ENCODE measurements at regions not wholly inside any gene's neighbourhood (a gene's known extent, or its start where the extent isn't known, plus 50 kb on each side); places are given as distances from the start of the nearest gene placed in this dataset.
"Not testable (repeated sequence)": the region's sequence is repeated elsewhere in the genome, so short reads cannot be mapped to it uniquely, and the experiment has no call there.

DNA sequence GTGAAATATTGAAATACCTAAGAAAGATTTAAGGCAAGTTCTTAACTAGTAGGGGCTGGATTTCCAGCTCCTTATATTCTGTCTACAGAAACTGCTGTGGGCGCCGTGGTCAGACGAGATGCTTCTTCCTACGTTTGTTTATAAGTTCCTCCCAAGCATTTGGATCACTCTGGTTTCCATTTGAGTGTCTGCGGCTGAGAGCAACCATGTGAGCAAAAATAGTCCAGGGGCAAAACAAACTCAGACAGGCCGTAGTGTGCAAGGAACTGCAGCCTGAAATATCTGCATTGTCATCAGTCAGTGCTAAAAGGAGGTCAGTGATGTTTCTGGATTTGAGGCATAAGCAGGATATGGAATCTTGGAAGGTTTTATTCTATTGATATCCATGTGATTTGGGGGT lies 485.9 kb upstream of the JAG1 start:
- Mint-ChIP-seq H3K4me1 (ENCODE audit: low read depth) (no peaks in the 10 kb centered on the region), H3K36me3 (ENCODE audit: insufficient read depth in 2 of 2) (no peaks in the 10 kb centered on the region), H3K27ac (no peak overlapping the region), H3K9me3 (peaks cover 3 to 5% of the 10 kb centered on the region in 2 donors), H3K27me3 (ENCODE audit: low read depth) (no peaks in the 10 kb centered on the region), H3K4me3 (no peak overlapping the region)
- DNase-seq, result no peak
- ATAC-seq (replicated peaks in 1 of 2), result no peak

DNA sequence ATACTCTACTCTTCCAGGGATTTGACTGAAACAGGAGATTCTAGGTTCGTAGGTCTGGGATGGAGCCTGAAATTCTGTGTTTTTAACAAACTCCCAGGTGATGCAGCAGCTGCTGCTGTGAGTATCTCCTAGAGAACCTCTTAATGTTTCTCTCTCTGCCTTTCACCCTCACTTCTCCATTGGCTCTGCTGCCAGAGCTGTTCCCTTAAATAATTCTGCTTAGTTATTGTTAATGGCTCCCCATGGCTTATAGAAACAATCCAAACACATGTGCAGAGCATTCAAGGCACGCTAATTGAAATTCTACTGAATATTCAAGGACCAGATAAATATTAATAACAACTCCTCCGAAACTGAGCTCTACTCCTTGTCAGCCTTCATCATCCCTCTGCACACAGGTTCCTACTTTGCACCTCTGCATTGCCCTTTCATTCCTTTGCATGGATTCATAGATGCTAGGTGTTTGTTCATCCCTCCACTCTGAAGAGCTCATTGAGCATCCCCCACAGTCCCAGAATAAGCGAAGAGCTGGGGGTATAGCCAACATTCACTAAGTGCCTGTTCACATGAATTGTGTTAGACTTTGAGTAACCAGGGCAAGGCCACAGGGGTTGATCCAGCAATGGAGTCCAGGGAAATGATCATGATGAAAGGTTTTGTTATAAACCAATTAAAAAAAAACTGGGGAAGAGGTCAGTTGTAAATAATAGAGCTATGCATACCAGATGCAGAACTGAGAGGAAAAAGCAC lies 488.4 kb upstream of the JAG1 start:
- H3K9me3 Mint-ChIP-seq, result peaks cover 3 to 5% of the 10 kb centered on the region in 2 donors
- H3K4me3 Mint-ChIP-seq, result no peak overlapping the region
- H3K36me3 Mint-ChIP-seq (ENCODE audit: insufficient read depth in 2 of 2), result no peaks in the 10 kb centered on the region
- DNase-seq (no peak), ATAC-seq (replicated peaks in 1 of 2) (no peak)
- no peak overlapping the region for H3K27ac Mint-ChIP-seq
- H3K27me3 Mint-ChIP-seq (ENCODE audit: low read depth), result no peaks in the 10 kb centered on the region
- H3K4me1 Mint-ChIP-seq (ENCODE audit: low read depth), result no peaks in the 10 kb centered on the region

DNA sequence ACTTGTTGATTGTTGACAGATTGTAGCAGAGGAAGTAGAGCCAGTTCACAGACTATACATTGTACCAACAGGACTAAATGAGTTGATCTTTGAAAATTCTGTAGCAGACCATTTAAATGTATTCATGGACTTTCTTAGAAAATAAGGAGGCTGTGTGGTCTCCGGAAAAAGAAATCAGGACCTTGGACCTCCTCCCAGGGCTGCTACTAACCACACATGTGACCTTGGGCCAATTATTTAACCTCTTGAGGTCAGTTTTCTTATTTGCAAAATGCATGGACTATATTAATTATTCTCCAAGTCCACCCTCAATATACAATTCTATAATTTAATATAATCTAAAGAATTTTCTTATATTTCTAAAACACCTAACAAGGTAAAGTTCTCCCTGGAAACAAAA lies 492.0 kb upstream of the JAG1 start:
- Mint-ChIP-seq H3K9me3 (peaks cover 0 to 8% of the 10 kb centered on the region in 2 donors), H3K36me3 (ENCODE audit: insufficient read depth in 2 of 2) (no peaks in the 10 kb centered on the region), H3K4me3 (no peak overlapping the region), H3K27me3 (ENCODE audit: low read depth) (no peaks in the 10 kb centered on the region), H3K4me1 (ENCODE audit: low read depth) (no peaks in the 10 kb centered on the region), H3K27ac (no peak overlapping the region)
- ATAC-seq (replicated peaks in 1 of 2) (no peak), DNase-seq (no peak)

DNA sequence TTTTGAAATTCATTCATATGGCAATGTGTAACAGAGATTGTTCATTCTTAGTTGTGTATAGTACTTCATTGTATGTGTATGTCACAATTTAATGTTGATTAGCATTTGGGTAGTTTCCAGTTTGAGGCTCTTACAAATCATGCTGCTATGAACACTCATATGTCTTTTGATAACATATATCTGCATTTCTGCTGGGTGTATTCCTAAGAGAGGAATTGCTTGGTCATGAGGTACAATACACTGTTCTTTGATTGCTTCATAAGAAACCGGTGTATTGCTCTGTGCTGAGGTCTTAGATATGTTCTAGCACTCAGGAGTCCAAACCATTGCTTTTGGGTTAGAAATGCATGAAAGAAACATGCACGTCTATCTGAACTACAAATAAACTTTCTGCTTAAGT lies 492.9 kb upstream of the JAG1 start:
- Mint-ChIP-seq H3K27me3 (ENCODE audit: low read depth) (no peaks in the 10 kb centered on the region), H3K4me3 (no peak overlapping the region), H3K4me1 (ENCODE audit: low read depth) (no peaks in the 10 kb centered on the region), H3K9me3 (peaks cover 0 to 10% of the 10 kb centered on the region in 2 donors), H3K36me3 (ENCODE audit: insufficient read depth in 2 of 2) (no peaks in the 10 kb centered on the region), H3K27ac (no peak overlapping the region)
- DNase-seq, result no peak
- no peak for ATAC-seq (replicated peaks in 1 of 2)

DNA sequence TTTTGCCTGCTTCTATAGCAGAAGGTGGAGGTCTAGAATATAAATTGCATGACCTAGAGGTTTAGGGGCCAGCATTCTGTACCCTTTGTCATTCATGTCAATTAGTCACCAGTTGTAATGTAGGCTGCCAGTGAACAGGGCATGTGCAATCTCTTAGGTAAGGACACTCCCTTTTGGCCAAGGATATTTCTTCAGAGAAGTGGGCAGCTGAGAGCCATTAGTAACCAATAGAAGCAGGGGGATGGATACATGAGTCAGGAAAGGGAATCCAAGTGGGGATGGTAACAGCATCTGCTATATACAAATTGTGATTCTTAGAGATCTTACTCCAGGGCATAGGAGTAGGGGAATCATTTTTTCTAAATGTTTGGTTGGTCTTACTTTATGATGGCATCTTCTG lies 494.2 kb upstream of the JAG1 start:
- H3K27me3 Mint-ChIP-seq (ENCODE audit: low read depth), result no peaks in the 10 kb centered on the region
- H3K4me3 Mint-ChIP-seq, result no peak overlapping the region
- H3K27ac Mint-ChIP-seq, result no peak overlapping the region
- no peaks in the 10 kb centered on the region for H3K36me3 Mint-ChIP-seq (ENCODE audit: insufficient read depth in 2 of 2)
- peaks cover 0 to 10% of the 10 kb centered on the region in 2 donors for H3K9me3 Mint-ChIP-seq
- no peak for DNase-seq
- no peaks in the 10 kb centered on the region for H3K4me1 Mint-ChIP-seq (ENCODE audit: low read depth)
- ATAC-seq (replicated peaks in 1 of 2), result no peak

DNA sequence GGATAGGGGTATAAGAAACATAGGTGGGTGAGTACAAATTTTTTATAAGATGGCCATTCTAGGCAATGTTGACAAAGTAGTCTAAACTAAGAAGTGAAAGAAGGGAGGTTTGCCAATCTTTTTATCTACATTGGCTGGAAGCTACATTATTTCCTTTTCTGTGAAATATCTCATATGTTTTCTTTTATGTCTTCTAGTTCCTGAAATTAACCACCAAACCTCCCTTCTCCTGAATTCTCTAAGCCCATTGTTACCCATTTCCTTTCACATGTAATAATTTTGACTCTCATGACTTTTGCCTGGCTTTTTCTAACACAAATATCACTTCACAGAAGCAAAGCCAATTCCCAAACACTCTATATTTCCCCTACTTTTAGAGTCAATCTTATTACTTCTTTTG lies 496.2 kb upstream of the JAG1 start:
- ATAC-seq (replicated peaks in 1 of 2) (no peak), DNase-seq (no peak)
- Mint-ChIP-seq H3K9me3 (peaks cover 0 to 7% of the 10 kb centered on the region in 2 donors), H3K27me3 (ENCODE audit: low read depth) (no peaks in the 10 kb centered on the region), H3K4me3 (no peak overlapping the region), H3K36me3 (ENCODE audit: insufficient read depth in 2 of 2) (no peaks in the 10 kb centered on the region), H3K4me1 (ENCODE audit: low read depth) (no peaks in the 10 kb centered on the region), H3K27ac (no peak overlapping the region)

DNA sequence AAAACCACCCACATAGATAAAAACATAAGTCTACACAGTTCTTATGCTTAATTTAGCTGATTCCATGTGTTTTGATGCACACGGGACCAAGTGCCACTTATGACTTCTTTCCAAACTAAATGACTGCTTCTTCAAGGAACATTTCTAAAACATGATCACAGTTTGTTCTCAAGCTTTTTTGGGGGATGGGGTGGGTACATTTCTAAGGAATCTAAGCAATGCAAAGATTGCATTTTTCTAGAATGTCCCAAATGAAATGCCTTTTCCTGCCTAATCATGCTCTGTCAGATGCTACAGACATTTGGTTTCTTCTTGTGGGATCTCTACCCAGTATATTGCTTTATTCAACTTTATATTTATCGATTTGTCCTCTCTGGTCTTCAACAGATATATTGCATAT lies 496.8 kb upstream of the JAG1 start:
- no peak for ATAC-seq (replicated peaks in 1 of 2)
- no peaks in the 10 kb centered on the region for H3K27me3 Mint-ChIP-seq (ENCODE audit: low read depth)

DNA sequence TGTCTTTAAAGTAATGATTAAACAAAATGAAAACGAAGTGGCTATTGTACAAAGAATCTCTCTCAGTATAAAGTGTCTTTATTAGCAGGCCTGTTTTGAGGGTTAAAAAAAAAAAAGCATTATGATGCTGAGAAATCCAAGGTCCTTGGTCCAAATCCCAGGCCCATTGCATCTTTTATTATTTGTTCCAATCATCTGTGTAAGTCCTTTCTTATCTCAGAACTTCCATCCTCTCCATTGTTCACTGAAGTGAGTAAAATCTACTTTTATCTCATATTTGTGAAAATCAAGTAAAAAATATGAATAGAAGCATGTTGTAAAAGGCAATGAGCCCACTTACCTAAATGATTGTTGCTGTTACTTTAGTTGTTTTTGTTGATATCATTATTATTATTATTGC lies 499.1 kb upstream of the JAG1 start:
- no peak overlapping the region for H3K4me3 Mint-ChIP-seq
- no peak for DNase-seq
- H3K4me1 Mint-ChIP-seq (ENCODE audit: low read depth), result no peaks in the 10 kb centered on the region
- H3K9me3 Mint-ChIP-seq, result peaks cover under 1 to 5% of the 10 kb centered on the region in 2 donors
- H3K27me3 Mint-ChIP-seq (ENCODE audit: low read depth), result no peaks in the 10 kb centered on the region
- H3K36me3 Mint-ChIP-seq (ENCODE audit: insufficient read depth in 2 of 2), result no peaks in the 10 kb centered on the region
- ATAC-seq (replicated peaks in 1 of 2), result no peak
- H3K27ac Mint-ChIP-seq, result no peak overlapping the region

More for the DNA sequence above, 496.8 kb upstream of the JAG1 start:
- Mint-ChIP-seq H3K36me3 (ENCODE audit: insufficient read depth in 2 of 2) (no peaks in the 10 kb centered on the region), H3K4me3 (no peak overlapping the region), H3K9me3 (peaks cover 0 to 7% of the 10 kb centered on the region in 2 donors), H3K4me1 (ENCODE audit: low read depth) (no peaks in the 10 kb centered on the region), H3K27ac (no peak overlapping the region)
- no peak for DNase-seq

DNA sequence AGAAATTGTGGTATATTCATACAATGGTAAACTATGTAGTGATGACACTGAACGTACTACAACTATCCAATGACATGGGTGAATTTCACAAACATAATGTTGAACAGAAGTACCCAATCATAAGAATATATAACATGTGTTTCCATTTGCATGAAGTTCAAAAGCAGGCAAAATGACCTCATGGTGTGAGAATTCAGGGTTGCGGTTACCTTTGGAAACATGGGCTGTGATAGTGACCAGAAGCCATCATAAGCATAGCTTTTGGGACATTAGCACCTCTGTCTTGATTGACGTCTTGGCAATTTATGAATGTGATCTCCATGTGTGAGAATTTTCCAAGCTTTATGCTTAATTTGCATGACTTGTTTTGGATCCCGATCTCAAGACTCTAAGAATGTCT lies 500.1 kb upstream of the JAG1 start:
- Mint-ChIP-seq H3K9me3 (peaks cover 2 to 5% of the 10 kb centered on the region in 2 donors), H3K27me3 (ENCODE audit: low read depth) (no peaks in the 10 kb centered on the region), H3K4me3 (no peak overlapping the region), H3K27ac (no peak overlapping the region), H3K4me1 (ENCODE audit: low read depth) (no peaks in the 10 kb centered on the region), H3K36me3 (ENCODE audit: insufficient read depth in 2 of 2) (no peaks in the 10 kb centered on the region)
- no peak for DNase-seq
- no peak for ATAC-seq (replicated peaks in 1 of 2)

DNA sequence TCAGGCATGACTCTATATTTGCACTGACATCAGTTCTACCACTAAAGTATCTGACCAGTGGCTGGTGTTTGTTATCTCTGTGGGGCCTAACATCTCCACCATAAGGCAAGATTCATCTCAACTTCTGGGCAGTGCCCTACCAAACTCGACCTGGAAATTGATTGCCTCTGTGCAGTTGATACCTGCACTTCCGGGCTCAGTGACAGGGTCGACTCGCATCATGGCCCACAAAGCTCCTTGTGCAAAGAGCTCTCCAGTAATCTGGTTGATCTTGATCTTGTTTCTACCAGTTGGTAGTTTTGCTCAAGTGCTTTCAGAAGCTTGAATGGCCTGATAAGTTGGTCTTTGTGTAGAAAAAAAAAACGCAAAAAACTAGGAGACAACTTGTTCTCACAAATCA lies 501.1 kb upstream of the JAG1 start:
- ATAC-seq (replicated peaks in 1 of 2) (no peak), DNase-seq (no peak)
- Mint-ChIP-seq H3K36me3 (ENCODE audit: insufficient read depth in 2 of 2) (no peaks in the 10 kb centered on the region), H3K9me3 (peaks cover 2 to 7% of the 10 kb centered on the region in 2 donors), H3K4me1 (ENCODE audit: low read depth) (no peaks in the 10 kb centered on the region), H3K27me3 (ENCODE audit: low read depth) (no peaks in the 10 kb centered on the region), H3K27ac (no peak overlapping the region), H3K4me3 (no peak overlapping the region)

DNA sequence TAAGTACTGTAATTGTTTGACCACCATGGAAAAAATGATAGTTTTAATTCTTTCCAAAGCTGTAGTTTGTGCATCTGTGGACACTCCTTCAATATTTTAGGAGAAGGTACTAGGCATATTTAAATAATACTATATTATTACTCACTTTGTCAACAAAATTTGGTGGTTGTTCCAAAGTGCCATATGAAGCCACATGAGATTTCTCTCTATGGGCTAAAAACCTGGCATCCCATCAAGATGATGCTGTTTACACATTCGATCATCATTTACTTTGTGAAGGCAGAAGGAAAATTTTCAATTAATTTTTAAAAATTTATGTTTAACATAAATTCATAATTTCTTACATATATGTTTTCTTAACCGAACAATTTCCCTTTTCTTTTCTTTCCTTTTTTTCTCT lies 502.6 kb upstream of the JAG1 start:
- no peaks in the 10 kb centered on the region for H3K27me3 Mint-ChIP-seq (ENCODE audit: low read depth)
- ATAC-seq (replicated peaks in 1 of 2), result no peak
- H3K36me3 Mint-ChIP-seq (ENCODE audit: insufficient read depth in 2 of 2), result no peaks in the 10 kb centered on the region
- no peak for DNase-seq
- H3K27ac Mint-ChIP-seq, result no peak overlapping the region
- peaks cover 2% of the 10 kb centered on the region in 2 donors for H3K9me3 Mint-ChIP-seq
- H3K4me3 Mint-ChIP-seq, result no peak overlapping the region
- no peaks in the 10 kb centered on the region for H3K4me1 Mint-ChIP-seq (ENCODE audit: low read depth)

DNA sequence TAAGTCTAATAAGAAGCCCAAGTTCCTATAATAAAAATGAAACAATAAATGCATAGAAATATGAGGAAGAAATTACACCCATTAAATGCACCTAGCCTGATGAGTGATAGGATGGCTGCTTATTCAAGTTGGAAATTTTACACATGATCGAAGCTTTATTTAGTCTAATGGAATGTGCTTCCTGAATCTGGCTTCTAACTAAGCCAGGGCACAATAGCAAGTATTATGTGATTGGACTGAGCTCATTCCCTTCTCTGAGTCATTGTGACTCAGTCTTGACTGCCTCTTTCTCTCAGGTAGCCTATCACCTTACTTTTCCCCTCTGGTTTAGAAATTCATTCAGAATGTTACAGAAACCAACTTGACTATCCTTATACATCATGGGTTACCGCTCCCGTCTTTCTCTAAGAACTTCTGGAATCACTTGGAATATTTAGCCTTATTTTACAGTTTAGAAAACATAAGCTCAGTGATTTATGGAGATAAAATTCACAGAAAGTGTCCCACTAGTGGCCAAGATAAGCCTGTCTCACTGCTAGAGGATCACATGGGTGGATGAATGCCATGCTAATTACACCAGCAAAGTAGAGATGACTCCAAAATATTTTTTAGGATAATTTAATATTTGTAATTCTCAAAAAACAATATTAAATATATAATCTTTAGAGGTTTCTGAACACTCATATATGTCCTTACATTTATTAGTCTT lies 505.3 kb upstream of the JAG1 start:
- Mint-ChIP-seq H3K27ac (no peak overlapping the region), H3K27me3 (ENCODE audit: low read depth) (no peaks in the 10 kb centered on the region), H3K9me3 (peaks cover 2% of the 10 kb centered on the region in 2 donors), H3K36me3 (ENCODE audit: insufficient read depth in 2 of 2) (no peaks in the 10 kb centered on the region), H3K4me1 (ENCODE audit: low read depth) (no peaks in the 10 kb centered on the region), H3K4me3 (no peak overlapping the region)
- ATAC-seq (replicated peaks in 1 of 2) (no peak), DNase-seq (no peak)

DNA sequence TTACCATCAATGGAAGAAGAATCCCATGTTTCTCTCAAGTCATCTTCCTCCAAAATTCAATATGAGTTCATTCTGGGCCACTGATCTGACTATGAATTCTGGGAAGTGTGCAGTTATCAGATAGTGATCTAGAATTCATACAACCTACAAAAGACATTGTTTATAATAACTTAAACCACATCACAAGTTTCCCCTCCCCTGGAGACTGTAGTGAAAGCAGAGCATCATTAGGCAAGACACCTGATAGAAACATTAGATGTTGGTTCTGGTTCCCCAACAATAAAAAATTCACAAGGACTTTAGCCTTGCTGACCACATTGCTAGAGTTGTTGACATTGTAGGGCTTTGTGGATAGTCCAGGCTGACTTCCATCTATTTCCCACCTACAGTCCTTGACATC lies 506.4 kb upstream of the JAG1 start:
- H3K27me3 Mint-ChIP-seq (ENCODE audit: low read depth), result no peaks in the 10 kb centered on the region
- no peak overlapping the region for H3K27ac Mint-ChIP-seq
- no peak overlapping the region for H3K4me3 Mint-ChIP-seq
- ATAC-seq (replicated peaks in 1 of 2) (no peak), DNase-seq (no peak)
- no peaks in the 10 kb centered on the region for H3K36me3 Mint-ChIP-seq (ENCODE audit: insufficient read depth in 2 of 2)
- no peaks in the 10 kb centered on the region for H3K4me1 Mint-ChIP-seq (ENCODE audit: low read depth)
- H3K9me3 Mint-ChIP-seq, result peaks cover 5 to 6% of the 10 kb centered on the region in 2 donors

DNA sequence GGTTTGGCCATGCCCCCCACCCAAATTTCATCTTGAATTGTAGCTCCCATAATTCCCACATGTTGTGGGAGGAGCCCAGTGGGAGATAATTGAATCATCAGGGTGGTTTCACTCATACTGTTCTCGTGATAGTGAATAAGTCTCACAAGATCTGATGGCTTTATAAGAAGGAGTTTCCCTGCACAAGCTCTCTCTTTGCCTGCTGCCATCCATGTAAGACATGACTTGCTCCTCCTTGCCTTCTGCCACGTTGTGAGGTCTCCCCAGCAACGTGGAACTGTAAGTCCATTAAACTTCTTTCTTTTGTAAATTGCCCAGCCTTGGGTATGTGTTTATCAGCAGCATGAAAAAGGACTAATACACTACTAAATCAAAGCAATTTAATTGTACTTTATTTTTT lies 507.3 kb upstream of the JAG1 start:
- not testable (repeated sequence) for DNase-seq

More for the DNA sequence above, 507.3 kb upstream of the JAG1 start:
- not testable (repeated sequence) for ATAC-seq (replicated peaks in 1 of 2); H3K9me3 Mint-ChIP-seq; H3K4me3 Mint-ChIP-seq; H3K27ac Mint-ChIP-seq; H3K27me3 Mint-ChIP-seq (ENCODE audit: low read depth); H3K4me1 Mint-ChIP-seq (ENCODE audit: low read depth); H3K36me3 Mint-ChIP-seq (ENCODE audit: insufficient read depth in 2 of 2)

Measured in activated T-cell treated with anti-CD3 and anti-CD28 coated beads, Interleukin-2, amount 50 U/mL, for 72 hours (primary cell).